Lower leg skin (tissue), 4 donors: ENCODE measurements at regions not wholly inside any gene's neighbourhood (a gene's known extent, or its start where the extent isn't known, plus 50 kb on each side); places are given as distances from the start of the nearest gene placed in this dataset.

ENCODE experiments used
- DNase-seq, 2 donors: peaks; one replicate each; pipeline ENCODE4 v3.0.0-alpha.2; 2019; ENCODE audit warnings: low spot score in 2 of 2
- H3K4me3 ChIP-seq: fragments of 200-600 bp; sonication (generic); 2 replicates; pipeline ENCODE4 v1.5.1; 2017; ENCODE audit warnings: mild to moderate bottlenecking, low read depth; ENCODE audit not compliant: poor library complexity, severe bottlenecking
- CTCF ChIP-seq, 3 donors: fragments of 450-650 bp; IDR thresholded peaks; one replicate each; pipeline ENCODE4 v1.5.1; 2016; ENCODE audit warnings: antibody characterized with exemption in 3 of 3, mild to moderate bottlenecking in 3 of 3, moderate library complexity in 2 of 3
- POLR2A ChIP-seq, 2 donors: fragments of 450-650 bp; IDR thresholded peaks; one replicate each; pipeline ENCODE4 v1.6.1; 2016 to 2017; ENCODE audit warnings: antibody characterized with exemption in 2 of 2, mild to moderate bottlenecking in 1 of 2, moderate library complexity in 1 of 2
- WGBS, 2 donors: methylation state at CpG; one replicate each; pipeline ENCODE4 v1.1.5; 2018; 5-methylcytosine and 5-hydroxymethylcytosine counted together
- intact Hi-C: fragments of 100-400 bp; cut with DNase I; formaldehyde crosslinking; loops from one replicate; pipeline ENCODE4 v1.15.0; 2023; ENCODE audit warnings: low total_unique reads

GRCh38 chr13:64529874-64530485, 2700.2 kb downstream of the PCDH9 start:
- 82 to 92% methylated on average over 2 of the region's 2 CpGs for WGBS, 2 donors
- no peak overlapping the region for H3K4me3 ChIP-seq
- TF ChIP-seq CTCF (IDR thresholded peaks at IDR 0.05), result no peak
- TF ChIP-seq POLR2A (IDR thresholded peaks at IDR 0.05), result no peak
- intact Hi-C loops, result no loop called here
- DNase-seq, result no peak

- 51% methylated on average over 1 of the region's 1 CpG for WGBS, 2 donors
- intact Hi-C loops, result no loop called here
- no peak for TF ChIP-seq POLR2A (IDR thresholded peaks at IDR 0.05)
- no peak for TF ChIP-seq CTCF (IDR thresholded peaks at IDR 0.05)
Observed at GRCh38 chr13:64528838-64529237, 2701.3 kb downstream of the PCDH9 start.

GRCh38 chr13:64527561-64527960, 2702.6 kb downstream of the PCDH9 start:
- no peak for TF ChIP-seq POLR2A (IDR thresholded peaks at IDR 0.05)
- TF ChIP-seq CTCF (IDR thresholded peaks at IDR 0.05), result no peak
- no peak overlapping the region for H3K4me3 ChIP-seq
- DNase-seq, result no peak
- intact Hi-C loops, result no loop called here
- WGBS, 2 donors, result 69 to 74% methylated on average over 2 of the region's 2 CpGs

More at GRCh38 chr13:64528838-64529237, 2701.3 kb downstream of the PCDH9 start:
- no peak overlapping the region for H3K4me3 ChIP-seq
- no peak for DNase-seq

- TF ChIP-seq POLR2A (IDR thresholded peaks at IDR 0.05) (no peak), CTCF (IDR thresholded peaks at IDR 0.05) (no peak)
- intact Hi-C loops, result no loop called here
- 94 to 96% methylated on average over 15 of the region's 15 CpGs for WGBS, 2 donors
- DNase-seq, result no peak
- H3K4me3 ChIP-seq, result no peak overlapping the region
Observed at GRCh38 chr13:64525687-64526086, 2704.4 kb downstream of the PCDH9 start.

- TF ChIP-seq CTCF (IDR thresholded peaks at IDR 0.05) (no peak), POLR2A (IDR thresholded peaks at IDR 0.05) (no peak)
- no peak for DNase-seq
- H3K4me3 ChIP-seq, result no peak overlapping the region
- intact Hi-C loops, result no loop called here
- WGBS, 2 donors, result 37 to 51% methylated on average over 2 of the region's 2 CpGs
Observed at GRCh38 chr13:64510747-64511146, 2719.4 kb downstream of the PCDH9 start.

- H3K4me3 ChIP-seq, result no peak overlapping the region
- no peak for DNase-seq
- TF ChIP-seq POLR2A (IDR thresholded peaks at IDR 0.05) (no peak), CTCF (IDR thresholded peaks at IDR 0.05) (no peak)
- intact Hi-C loops, result no loop called here
- WGBS, 2 donors, result 39 to 67% methylated on average over 1 of the region's 1 CpG
Observed at GRCh38 chr13:64506246-64506645, 2723.9 kb downstream of the PCDH9 start.
